HepG2 (cell line): ENCODE measurements at regions not wholly inside any gene's neighbourhood (a gene's known extent, or its start where the extent isn't known, plus 50 kb on each side); places are given as distances from the start of the nearest gene placed in this dataset.

Experiments
- ATAC-seq: fragments of 200-7000 bp; cut with Tn5 transposase; 3 replicates; pipeline ENCODE4 v1.9.1; 2020; ENCODE audit warnings: mild to moderate bottlenecking, moderate library complexity
- BruUV-seq: library from RNA; stranded (reverse); fragments of 400-500 nt; replicated peaks from 2 replicates; lab custom pipeline; 2021; lab: Mats Ljungman, UMichigan
- CTCF ChIA-PET: fragments of 300-600 bp; formaldehyde crosslinking; extraction: SDS; loops from one replicate; lab custom pipeline; 2021; ENCODE audit warnings: low total read pairs, inconsistent platforms, low intra/inter-chr PET ratio; lab: Yijun Ruan, JAX
- POLR2A ChIA-PET: fragments of 350-600 bp; sonication (Branson Sonifier 250); formaldehyde crosslinking; loops from one replicate; lab custom pipeline; 2020; ENCODE audit warnings: antibody characterized with exemption, inconsistent platforms; lab: Yijun Ruan, JAX
- DNase-seq: peaks from one replicate; pipeline ENCODE4 v3.0.0-alpha.2; 2015; ENCODE audit warnings: low spot score
- FAIRE-seq: peaks from 3 replicates; lab custom pipeline; 2011; peaks lifted over from hg19 to GRCh38; lab: Jason Lieb, UNC
- H2AFZ ChIP-seq: one replicate; pipeline ENCODE4 v1.6.1; 2011; ENCODE audit warnings: low read length, inconsistent platforms
- H3K27ac ChIP-seq: fragments of 300-600 bp; 3 replicates; pipeline ENCODE4 v1.8.0; 2011; ENCODE audit warnings: mixed run types, mild to moderate bottlenecking, mixed read lengths, low read length, inconsistent platforms; ENCODE audit not compliant: insufficient read depth; ENCODE audit errors: extremely low read length
- H3K27me3 ChIP-seq, 2 experiments: fragments of 200-600 bp in 1 of 2; 2 replicates in 1 of 2; 3 replicates in 1 of 2; pipeline versions ENCODE4 v1.6.0 to v1.8.0; 2011; ENCODE audit warnings: low read length in 2 of 2, mild to moderate bottlenecking in 2 of 2, moderate library complexity in 2 of 2, inconsistent platforms in 1 of 2; ENCODE audit not compliant: insufficient read depth in 2 of 2, control insufficient read depth in 1 of 2
- H3K36me3 ChIP-seq, 2 experiments: fragments of 200-600 bp in 1 of 2; replicated peaks in 1 of 2; 2 replicates in 1 of 2; 3 replicates in 1 of 2; pipeline versions ENCODE4 v1.5.1 to v1.8.0; 2011; ENCODE audit warnings: low read length in 2 of 2, inconsistent platforms in 1 of 2; ENCODE audit not compliant: insufficient read depth in 2 of 2, control insufficient read depth in 1 of 2
- H3K4me1 ChIP-seq: 2 replicates; pipeline ENCODE4 v1.5.1; 2012; ENCODE audit warnings: low read length, inconsistent platforms; ENCODE audit not compliant: insufficient read depth
- H3K4me2 ChIP-seq: 2 replicates; pipeline ENCODE4 v1.6.0; 2011; ENCODE audit warnings: low read depth, low read length, inconsistent platforms
- H3K4me3 ChIP-seq, 3 experiments: fragments of 200-600 bp in 1 of 3; sonication (generic), shearing (Covaris generic) in 1 of 3; replicated peaks in 1 of 3; 2 replicates each; pipeline ENCODE4 v1.5.1; 2011 to 2016; ENCODE audit warnings: low read length in 3 of 3, inconsistent platforms in 2 of 3, low read depth in 2 of 3, mild to moderate bottlenecking in 2 of 3, control low read depth in 1 of 3, mixed read lengths in 1 of 3; ENCODE audit not compliant: insufficient read depth in 1 of 3
- H3K79me2 ChIP-seq: one replicate; pipeline ENCODE4 v1.6.1; 2011; ENCODE audit warnings: low read length, inconsistent platforms; ENCODE audit not compliant: insufficient read depth
- H3K9ac ChIP-seq: 2 replicates; pipeline ENCODE4 v1.6.0; 2011; ENCODE audit warnings: mild to moderate bottlenecking, low read depth, low read length, inconsistent platforms; ENCODE audit not compliant: insufficient read depth
- H3K9me3 ChIP-seq: 2 replicates; pipeline ENCODE4 v1.5.1; 2012; ENCODE audit warnings: mild to moderate bottlenecking, low read length
- H4K20me1 ChIP-seq: 2 replicates; pipeline ENCODE4 v1.6.0; 2011; ENCODE audit warnings: inconsistent platforms, mild to moderate bottlenecking, low read length, moderate library complexity; ENCODE audit not compliant: insufficient read depth
- CENPX ChIP-seq: sonication (generic); formaldehyde crosslinking; IDR thresholded peaks from 2 replicates; pipeline ENCODE4 v1.9.0; 2021; ENCODE audit warnings: mild to moderate bottlenecking, missing genetic modification reagents, moderate library complexity
- CHCHD3 ChIP-seq: sonication (generic); formaldehyde crosslinking; IDR thresholded peaks from 2 replicates; pipeline ENCODE4 v1.8.0; 2022; ENCODE audit warnings: mild to moderate bottlenecking, missing genetic modification reagents, moderate library complexity
- ELF4 ChIP-seq: sonication (generic); formaldehyde crosslinking; IDR thresholded peaks from 2 replicates; pipeline ENCODE4 v1.5.0; 2020; ENCODE audit warnings: missing genetic modification reagents, mild to moderate bottlenecking, moderate library complexity, borderline replicate concordance
- KLF11 ChIP-seq: IDR thresholded peaks from 2 replicates; pipeline ENCODE4 v1.6.1; 2016; ENCODE audit warnings: missing compliant biosample characterization
- SP4 ChIP-seq: sonication (generic); formaldehyde crosslinking; IDR thresholded peaks from 2 replicates; pipeline ENCODE4 v1.8.1; 2023; ENCODE audit warnings: mild to moderate bottlenecking, missing genetic modification reagents
- ZBTB38 ChIP-seq: sonication (generic); formaldehyde crosslinking; IDR thresholded peaks from 2 replicates; pipeline ENCODE4 v1.5.1; 2020; ENCODE audit warnings: mild to moderate bottlenecking, missing genetic modification reagents
- ZNF12 ChIP-seq: sonication (generic); formaldehyde crosslinking; IDR thresholded peaks from 2 replicates; pipeline ENCODE4 v1.5.0; 2020; ENCODE audit warnings: missing genetic modification reagents
- ZNF232 ChIP-seq: sonication (generic); formaldehyde crosslinking; IDR thresholded peaks from 2 replicates; pipeline ENCODE4 v1.4.0; 2020; ENCODE audit warnings: missing genetic modification reagents, borderline replicate concordance
- ZNF431 ChIP-seq: sonication (generic); formaldehyde crosslinking; IDR thresholded peaks from 2 replicates; pipeline ENCODE4 v1.9.0; 2022; ENCODE audit warnings: missing genetic modification reagents, low read depth, mild to moderate bottlenecking, borderline replicate concordance
- ZNF468 ChIP-seq: sonication (generic); formaldehyde crosslinking; IDR thresholded peaks from 2 replicates; pipeline ENCODE4 v1.8.0; 2022; ENCODE audit warnings: mild to moderate bottlenecking, moderate library complexity, missing genetic modification reagents
- ZNF550 ChIP-seq: sonication (generic); formaldehyde crosslinking; IDR thresholded peaks from 2 replicates; pipeline ENCODE4 v1.4.0; 2020; ENCODE audit warnings: mild to moderate bottlenecking, missing genetic modification reagents, borderline replicate concordance
- ZNF891 ChIP-seq: sonication (generic); formaldehyde crosslinking; IDR thresholded peaks from 2 replicates; pipeline ENCODE4 v1.5.0; 2020; ENCODE audit warnings: mild to moderate bottlenecking, missing genetic modification reagents
- WGBS: methylation state at CpG from one replicate; pipeline ENCODE4 v1.1.6; 2017; ENCODE audit warnings: low lambda C conversion rate; 5-methylcytosine and 5-hydroxymethylcytosine counted together
- in situ Hi-C: cut with HindIII; loops from 2 replicates; pipeline ENCODE4 v1.10.0; 2017; ENCODE audit warnings: low pct_unique_long_range_greater_than_20kb; ENCODE audit not compliant: extremely low pct_ligation_motif_present
- intact Hi-C: fragments of 100-400 bp; cut with micrococcal nuclease; formaldehyde crosslinking; loops from one replicate; pipeline ENCODE4 v1.10.0; 2022; ENCODE audit not compliant: unreplicated experiment
- TF ChIP-seq, protein P1 (sequence below): sonication (generic); formaldehyde crosslinking; conservative IDR thresholded peaks from 2 replicates; pipeline ENCODE4 v1.8.1; 2023; ENCODE audit warnings: missing genetic modification reagents
- TF ChIP-seq, protein P2 (sequence below): sonication (generic); formaldehyde crosslinking; conservative IDR thresholded peaks from 2 replicates; pipeline ENCODE4 v1.8.0; 2022; ENCODE audit warnings: mild to moderate bottlenecking, moderate library complexity, missing genetic modification reagents
- TF ChIP-seq, protein P3 (sequence below): sonication (generic); formaldehyde crosslinking; IDR thresholded peaks from 2 replicates; pipeline ENCODE4 v1.4.0; 2020; ENCODE audit warnings: missing genetic modification reagents

DNA sequence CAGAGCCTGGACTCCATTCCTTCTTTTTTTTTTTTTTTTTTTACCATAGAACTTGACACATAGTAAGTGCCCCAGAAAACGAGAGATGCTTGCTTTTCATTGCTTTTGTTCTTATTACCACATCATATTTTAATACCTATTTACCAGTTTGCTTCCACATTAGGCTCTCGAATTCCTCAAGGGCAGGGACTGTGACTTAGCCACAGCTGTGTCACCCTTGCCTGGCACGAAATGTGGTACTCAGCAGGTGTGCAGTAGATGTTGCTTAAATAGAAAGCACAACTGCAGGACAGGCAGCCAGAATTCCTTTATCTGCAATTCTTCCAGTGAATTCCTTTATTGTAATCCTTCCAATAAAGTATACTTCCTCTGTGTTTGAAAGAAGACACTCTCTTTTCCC, 393.0 kb downstream of the HAPSTR1 start:
- H3K4me1 ChIP-seq = no peaks in the 10 kb centered on the region
- in situ Hi-C loops (no loop called here), intact Hi-C loops (no loop called here)
- no peak for TF ChIP-seq CENPX
- TF ChIP-seq ZBTB38 = no peak
- TF ChIP-seq, protein P1, sequence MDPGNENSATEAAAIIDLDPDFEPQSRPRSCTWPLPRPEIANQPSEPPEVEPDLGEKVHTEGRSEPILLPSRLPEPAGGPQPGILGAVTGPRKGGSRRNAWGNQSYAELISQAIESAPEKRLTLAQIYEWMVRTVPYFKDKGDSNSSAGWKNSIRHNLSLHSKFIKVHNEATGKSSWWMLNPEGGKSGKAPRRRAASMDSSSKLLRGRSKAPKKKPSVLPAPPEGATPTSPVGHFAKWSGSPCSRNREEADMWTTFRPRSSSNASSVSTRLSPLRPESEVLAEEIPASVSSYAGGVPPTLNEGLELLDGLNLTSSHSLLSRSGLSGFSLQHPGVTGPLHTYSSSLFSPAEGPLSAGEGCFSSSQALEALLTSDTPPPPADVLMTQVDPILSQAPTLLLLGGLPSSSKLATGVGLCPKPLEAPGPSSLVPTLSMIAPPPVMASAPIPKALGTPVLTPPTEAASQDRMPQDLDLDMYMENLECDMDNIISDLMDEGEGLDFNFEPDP (CRISPR knock-in tag) = no peak
- TF ChIP-seq ZNF232 (CRISPR knock-in tag) = no peak
- no peak for TF ChIP-seq KLF11 (CRISPR knock-in tag)
- no peak for TF ChIP-seq ZNF891
- TF ChIP-seq ZNF12 (CRISPR knock-in tag) = no peak
- no peak for TF ChIP-seq ZNF550
- no peak for TF ChIP-seq ELF4
- no peak for TF ChIP-seq ZNF431 (CRISPR knock-in tag)
- TF ChIP-seq CHCHD3 (CRISPR knock-in tag) = no peak
- no peak for TF ChIP-seq ZNF468 (CRISPR knock-in tag)
- TF ChIP-seq, protein P2, sequence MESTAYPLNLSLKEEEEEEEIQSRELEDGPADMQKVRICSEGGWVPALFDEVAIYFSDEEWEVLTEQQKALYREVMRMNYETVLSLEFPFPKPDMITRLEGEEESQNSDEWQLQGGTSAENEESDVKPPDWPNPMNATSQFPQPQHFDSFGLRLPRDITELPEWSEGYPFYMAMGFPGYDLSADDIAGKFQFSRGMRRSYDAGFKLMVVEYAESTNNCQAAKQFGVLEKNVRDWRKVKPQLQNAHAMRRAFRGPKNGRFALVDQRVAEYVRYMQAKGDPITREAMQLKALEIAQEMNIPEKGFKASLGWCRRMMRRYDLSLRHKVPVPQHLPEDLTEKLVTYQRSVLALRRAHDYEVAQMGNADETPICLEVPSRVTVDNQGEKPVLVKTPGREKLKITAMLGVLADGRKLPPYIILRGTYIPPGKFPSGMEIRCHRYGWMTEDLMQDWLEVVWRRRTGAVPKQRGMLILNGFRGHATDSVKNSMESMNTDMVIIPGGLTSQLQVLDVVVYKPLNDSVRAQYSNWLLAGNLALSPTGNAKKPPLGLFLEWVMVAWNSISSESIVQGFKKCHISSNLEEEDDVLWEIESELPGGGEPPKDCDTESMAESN (CRISPR knock-in tag) = no peak
- no peak for TF ChIP-seq SP4 (CRISPR knock-in tag)
- TF ChIP-seq, protein P3, sequence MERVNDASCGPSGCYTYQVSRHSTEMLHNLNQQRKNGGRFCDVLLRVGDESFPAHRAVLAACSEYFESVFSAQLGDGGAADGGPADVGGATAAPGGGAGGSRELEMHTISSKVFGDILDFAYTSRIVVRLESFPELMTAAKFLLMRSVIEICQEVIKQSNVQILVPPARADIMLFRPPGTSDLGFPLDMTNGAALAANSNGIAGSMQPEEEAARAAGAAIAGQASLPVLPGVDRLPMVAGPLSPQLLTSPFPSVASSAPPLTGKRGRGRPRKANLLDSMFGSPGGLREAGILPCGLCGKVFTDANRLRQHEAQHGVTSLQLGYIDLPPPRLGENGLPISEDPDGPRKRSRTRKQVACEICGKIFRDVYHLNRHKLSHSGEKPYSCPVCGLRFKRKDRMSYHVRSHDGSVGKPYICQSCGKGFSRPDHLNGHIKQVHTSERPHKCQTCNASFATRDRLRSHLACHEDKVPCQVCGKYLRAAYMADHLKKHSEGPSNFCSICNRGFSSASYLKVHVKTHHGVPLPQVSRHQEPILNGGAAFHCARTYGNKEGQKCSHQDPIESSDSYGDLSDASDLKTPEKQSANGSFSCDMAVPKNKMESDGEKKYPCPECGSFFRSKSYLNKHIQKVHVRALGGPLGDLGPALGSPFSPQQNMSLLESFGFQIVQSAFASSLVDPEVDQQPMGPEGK (CRISPR knock-in tag) = no peak
- BruUV-seq = no TSS peak
- H3K27me3 ChIP-seq = no peaks in the 10 kb centered on the region; a peak in 1 of 5 replicates
- H3K79me2 ChIP-seq = no peaks in the 10 kb centered on the region
- ChIA-PET POLR2A (no interaction called here), CTCF (no interaction called here)
- no peak overlapping the region for H3K9ac ChIP-seq
- H3K4me3 ChIP-seq = no peak overlapping the region
- no peak overlapping the region for H2AFZ ChIP-seq
- WGBS = 1% methylated on average over 3 of the region's 3 CpGs
- DNase-seq (no peak), ATAC-seq (no peak), FAIRE-seq (no peak)
- no peaks in the 10 kb centered on the region for H4K20me1 ChIP-seq
- peaks cover 7% of the 10 kb centered on the region; the same call in 1 of the 2 replicates for H3K9me3 ChIP-seq
- H3K27ac ChIP-seq = no peak overlapping the region
- H3K4me2 ChIP-seq = no peak overlapping the region
- H3K36me3 ChIP-seq = no peaks in the 10 kb centered on the region
